AG20443 (cell line): ENCODE measurements at regions not wholly inside any gene's neighbourhood (a gene's known extent, or its start where the extent isn't known, plus 50 kb on each side); places are given as distances from the start of the nearest gene placed in this dataset.
"Not testable (repeated sequence)": the region's sequence is repeated elsewhere in the genome, so short reads cannot be mapped to it uniquely, and the experiment has no call there.

Experiments used
- DNase-seq: peaks from one replicate; pipeline ENCODE4 v3.0.0; 2012; ENCODE audit warnings: low spot score, mixed read lengths

DNA sequence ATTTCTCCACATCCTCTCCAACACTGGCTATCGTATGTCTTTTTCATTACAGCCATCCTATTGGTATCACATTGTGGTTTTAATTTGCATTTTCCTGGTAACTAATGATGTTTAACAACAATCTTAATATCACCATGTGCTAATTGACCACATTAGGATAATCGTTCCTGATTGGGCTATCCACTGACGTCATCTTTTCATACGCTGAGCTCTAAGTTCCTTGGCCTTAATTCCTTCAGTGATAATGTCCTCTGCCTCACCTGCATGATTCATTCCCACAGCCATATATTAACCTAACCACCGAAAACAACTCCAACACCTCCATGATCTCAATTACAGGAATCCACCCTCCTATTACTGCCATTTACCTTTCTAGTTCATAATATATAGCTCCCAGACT is 547.9 kb upstream of the BRINP1 start:
- no peak for DNase-seq

DNA sequence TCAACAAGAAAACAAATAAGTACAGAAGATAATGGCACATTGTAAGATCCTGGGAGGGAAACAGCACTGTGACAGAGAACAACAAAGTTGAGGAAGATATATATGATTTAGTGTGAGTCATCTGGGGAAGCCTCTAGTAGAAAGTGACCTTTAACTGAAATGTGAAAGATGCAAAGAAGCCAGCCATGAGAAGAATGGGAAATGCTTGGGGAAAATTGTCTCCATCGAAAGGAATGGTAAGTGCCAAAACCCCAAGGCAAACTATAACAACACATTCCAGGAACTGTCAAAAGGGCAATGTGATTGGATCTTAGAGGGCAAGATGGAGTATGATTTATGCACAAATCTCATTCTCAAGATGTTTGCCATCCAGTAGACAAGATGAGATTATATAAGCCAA is 537.8 kb upstream of the BRINP1 start:
- DNase-seq, result no peak

DNA sequence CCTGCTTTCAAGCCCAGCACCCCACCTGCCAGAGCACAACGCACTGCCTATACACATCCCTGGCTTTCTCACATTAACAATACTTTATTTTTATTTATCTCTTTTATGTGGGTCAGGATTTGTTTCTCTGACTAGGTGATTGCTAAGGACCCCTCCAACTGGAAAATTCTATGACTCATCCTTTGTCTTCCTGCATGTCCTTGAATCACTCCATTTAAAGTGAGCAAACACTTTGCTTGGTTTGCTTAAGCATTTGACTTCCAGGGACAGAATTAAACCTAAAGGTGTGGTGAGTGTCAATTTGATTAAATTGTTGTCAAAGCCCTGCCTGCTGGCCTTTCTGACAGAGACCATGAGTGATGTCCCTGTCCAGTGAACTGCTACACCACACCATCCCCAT is 536.5 kb upstream of the BRINP1 start:
- no peak for DNase-seq

DNA sequence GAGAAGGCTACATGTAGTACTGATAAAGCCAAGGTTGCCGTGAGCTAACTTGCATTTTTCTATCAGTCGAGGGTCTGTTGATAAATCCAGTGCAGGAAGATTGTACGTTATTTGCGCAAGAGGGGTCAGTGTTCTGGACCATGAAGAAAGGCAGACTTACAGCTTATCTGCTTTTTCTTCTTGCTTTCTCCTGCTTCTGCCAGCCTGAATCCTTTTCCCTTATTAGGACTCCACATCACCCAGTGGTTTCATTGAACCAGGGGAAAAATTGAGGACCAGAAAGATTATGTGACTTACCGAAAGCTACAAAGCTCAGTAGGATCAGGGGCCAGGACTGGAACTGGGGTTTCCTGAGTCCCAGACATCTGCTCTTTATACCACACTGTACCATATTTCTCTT is 534.6 kb upstream of the BRINP1 start:
- DNase-seq, result no peak

DNA sequence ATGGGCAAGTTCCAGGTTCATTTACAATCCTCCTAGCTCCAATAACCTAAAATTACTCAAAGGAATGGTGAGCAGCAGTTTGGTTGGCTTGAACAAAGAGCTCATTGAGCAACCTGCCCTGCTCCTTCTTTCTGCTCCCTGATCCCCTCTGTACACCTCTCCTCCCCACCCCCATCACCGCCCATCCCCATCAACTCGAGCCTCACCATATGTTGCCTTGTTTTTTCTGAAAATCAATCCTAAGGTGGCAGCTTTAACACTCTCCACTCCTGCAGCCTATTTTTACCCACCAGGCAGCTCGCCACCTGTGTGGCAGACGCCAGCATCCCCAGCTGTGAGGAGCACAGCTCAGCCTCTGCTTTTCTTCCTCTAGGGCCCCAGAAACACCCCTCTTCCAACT is 533.4 kb upstream of the BRINP1 start:
- no peak for DNase-seq

DNA sequence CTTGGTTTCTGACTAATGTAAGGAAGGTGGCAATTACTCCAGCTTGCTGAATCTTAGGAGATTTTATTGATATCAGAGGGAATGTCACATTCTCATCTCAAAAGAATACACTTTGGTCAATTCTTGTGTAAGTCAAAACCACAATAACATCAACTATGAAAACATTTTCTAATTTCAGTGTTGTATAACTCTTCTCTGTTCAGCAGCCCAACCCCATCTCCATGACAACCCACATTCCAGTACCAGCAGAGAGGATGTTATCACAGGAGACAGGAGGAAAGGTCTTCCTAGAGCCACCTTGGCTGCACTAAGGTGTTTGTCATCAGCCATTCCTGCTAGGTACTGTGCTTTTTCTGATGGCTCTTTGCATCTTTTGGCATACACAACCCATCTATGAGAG is 529.1 kb upstream of the BRINP1 start:
- DNase-seq, result peak; percentile 70

DNA sequence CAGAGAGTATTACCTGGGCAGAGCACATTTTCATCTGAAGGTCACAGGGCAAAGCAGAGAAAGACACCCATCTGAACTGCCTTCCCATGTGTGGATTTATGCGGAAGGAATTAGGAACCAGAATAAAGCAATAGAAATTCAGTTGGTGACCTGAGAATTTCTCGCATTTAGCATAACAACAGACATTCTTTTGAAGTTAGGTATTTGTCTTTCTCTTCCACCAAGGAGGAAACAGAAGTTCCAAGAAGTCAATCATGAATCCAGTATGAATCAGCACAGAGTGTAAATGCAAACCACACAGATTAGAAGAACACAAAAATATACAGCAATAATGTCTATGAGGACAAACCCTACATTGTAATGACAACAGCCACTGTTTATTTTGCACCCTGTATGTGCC is 515.2 kb upstream of the BRINP1 start:
- peak; percentile 16 for DNase-seq

DNA sequence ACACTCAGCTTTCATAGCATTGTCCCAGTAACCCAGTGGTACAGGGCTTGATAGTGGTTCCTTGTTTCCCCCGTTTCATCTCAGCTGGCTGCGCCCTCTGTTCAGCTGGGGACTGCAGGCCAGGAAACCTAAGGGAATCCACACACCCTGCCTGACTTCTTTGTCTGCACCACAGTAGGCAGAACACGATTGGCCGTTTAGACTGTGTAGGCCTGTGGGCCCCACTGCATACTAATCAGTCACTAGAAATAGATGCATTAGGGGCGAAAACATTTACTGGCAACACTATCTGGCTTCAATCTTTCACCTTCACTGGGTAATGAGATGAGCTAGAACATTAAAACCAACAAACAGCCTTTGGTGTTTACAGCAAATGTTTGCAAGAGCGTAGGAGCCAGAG is 512.7 kb upstream of the BRINP1 start:
- DNase-seq, result no peak

DNA sequence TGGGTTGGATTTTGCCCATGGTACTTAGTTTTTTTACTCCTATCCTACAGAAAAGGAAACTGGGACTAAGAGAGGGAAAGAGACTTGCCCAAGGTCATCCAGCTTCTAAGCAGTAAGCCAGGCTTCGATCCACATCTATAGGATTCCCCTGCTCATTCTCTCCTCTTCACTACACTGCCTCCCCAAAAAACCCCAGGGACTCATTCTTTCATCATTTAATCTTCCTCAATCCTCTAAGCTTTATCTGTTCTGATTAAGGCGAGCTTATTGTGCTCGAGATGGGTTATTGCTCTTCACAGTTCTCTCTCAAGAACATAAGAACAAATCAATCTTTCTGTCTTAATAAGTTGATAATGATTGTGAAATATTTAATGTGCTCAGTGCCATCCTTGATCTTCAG is 511.1 kb upstream of the BRINP1 start:
- DNase-seq, result no peak

DNA sequence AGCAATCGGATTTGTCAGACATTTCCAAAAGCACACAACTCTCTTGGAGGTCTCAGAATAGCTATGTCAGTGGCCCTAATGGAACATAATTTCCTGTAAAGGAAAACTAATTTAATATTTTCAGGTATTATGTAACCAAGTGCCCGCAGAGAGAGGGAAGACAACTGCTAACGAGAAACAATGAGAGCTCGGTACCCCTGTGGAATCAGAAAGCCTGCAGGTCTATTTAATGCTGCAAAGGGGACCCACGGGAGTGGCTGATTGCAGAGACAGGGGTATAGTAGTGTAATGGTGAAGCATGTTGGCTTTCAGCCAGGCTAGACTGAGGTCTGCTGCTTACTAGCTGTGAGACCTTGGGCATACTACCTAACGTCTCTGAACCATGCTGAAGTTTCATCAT is 508.1 kb upstream of the BRINP1 start:
- DNase-seq, result no peak

DNA sequence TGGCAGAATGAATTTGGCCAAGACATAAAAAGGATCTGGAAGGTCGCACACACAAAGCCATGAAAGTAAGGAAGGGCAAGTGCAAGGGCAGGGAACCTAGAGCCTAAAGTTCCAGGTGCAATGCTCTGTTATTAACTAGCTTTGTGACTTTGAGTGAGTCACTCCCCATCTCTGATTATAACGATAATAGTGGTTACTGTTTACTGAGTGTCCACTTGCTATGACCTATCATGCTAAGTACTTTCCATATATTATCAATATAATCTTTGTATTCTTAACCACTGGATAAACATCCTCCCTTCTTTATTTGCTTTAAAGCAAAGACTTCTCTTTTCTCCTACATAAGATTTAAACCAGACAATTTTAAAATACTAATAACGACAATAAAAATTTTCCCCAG is 504.6 kb upstream of the BRINP1 start:
- no peak for DNase-seq

DNA sequence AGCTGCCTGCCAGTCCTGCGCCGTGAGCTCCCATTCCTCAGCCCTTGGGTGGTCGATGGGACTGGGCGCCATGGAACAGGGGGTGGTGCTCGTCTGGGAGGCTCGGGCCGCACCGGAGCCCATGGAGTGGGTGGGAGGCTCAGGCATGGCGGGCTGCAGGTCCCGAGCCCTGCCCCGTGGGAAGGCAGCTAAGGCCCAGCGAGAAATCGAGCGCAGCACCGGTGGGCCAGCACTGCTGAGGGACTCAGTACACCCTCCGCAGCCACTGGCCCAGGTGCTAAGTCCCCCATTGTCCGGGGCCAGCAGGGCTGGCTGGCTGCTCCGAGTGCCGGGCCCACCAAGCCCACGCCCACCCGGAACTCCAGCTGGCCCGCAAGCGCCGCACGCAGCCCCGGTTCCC is 501.0 kb upstream of the BRINP1 start:
- DNase-seq, result not testable (repeated sequence)

DNA sequence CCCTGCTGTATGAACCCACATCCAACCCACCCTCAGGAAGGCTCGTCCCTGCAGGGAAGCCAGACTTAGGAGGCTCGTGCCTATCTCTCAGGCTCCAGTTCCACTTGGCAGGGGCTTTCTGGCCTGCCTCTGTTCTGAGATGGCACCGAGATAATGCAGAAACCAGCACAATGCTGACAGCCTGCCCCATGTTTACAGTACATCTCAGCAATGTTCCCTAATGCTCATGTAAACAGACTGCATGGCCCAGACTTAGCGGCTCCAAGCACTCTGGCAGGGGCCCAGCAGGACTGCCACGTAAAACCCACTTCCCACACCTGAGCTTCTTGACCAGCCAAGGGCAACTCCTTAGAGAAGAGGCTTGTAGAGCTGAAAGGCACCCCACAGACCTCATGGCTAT is 499.5 kb upstream of the BRINP1 start:
- DNase-seq, result no peak

DNA sequence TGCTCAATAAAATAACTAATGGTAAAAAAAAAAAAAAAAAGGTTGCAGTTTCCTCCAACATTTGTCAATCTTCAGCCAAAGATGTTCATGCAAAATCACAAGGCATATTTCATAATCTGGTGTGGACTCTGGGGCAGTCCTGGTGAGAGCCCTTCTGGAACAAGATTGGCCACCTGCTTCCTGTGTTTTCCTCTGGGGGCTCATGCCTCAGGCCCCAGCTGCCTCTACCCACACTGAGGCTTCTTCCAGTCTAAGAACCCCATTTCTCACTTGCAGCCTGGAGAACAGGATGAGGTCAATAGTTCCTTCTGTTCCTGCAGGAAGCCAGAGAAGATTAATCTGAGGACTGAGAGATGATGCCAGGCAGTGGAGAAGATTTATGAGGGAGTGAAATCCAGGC is 492.6 kb upstream of the BRINP1 start:
- no peak for DNase-seq

DNA sequence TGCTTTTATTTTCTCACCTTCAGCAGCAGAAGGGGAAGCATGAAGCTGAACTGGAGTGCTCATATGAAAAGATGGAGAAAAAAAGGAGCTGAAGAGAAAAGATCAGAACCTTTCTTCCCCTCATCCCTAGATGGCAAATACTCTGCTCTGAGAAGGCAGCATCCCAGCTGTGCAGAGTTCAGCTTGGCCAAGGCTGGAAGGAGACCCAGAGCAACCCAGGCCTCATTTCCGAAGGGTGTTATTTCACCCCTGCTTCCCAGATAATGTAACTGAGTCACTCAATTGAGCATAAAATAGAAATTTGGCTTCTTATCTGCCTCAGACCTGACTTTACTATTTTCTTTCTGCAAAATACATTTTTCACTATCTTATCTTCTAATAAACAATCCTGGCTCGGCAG is 489.9 kb upstream of the BRINP1 start:
- DNase-seq, result no peak

DNA sequence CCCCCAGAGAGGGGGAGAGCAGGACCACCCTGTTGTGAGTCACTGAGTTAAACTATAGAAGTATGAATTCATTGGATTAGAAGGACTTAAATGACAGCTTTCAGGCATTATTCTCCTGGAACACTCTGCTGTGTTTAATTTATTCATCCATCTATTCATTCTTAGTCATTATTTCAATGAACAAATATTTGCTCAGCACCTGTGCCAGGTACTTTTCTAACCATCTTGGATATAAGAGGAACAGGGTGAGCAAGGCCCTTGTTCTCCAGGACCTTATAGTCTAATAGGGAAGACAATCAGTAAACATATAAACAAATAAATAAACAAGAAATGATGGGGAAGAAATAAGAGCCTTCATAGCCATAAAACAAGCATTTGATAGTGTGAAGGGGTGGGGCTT is 483.9 kb upstream of the BRINP1 start:
- no peak for DNase-seq

DNA sequence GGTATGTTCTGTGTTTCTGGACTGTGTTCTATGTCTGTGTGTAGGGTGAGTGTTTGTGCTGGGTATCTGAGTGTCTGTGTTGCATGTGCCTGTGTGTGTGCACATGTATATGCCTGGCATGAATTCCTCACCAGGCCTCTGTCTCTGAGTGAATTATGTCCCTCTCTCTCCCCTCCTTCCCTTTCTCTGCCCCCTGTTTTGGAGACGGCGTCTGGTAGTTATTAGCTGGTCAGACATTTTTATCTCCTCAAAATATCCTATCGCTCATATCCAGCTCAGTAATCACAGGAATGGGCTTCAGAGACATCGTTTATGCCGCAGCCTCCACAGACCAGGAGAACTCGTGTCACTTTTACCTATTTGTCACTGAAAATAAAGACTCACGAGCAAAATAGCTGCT is 483.2 kb upstream of the BRINP1 start:
- DNase-seq, result no peak

DNA sequence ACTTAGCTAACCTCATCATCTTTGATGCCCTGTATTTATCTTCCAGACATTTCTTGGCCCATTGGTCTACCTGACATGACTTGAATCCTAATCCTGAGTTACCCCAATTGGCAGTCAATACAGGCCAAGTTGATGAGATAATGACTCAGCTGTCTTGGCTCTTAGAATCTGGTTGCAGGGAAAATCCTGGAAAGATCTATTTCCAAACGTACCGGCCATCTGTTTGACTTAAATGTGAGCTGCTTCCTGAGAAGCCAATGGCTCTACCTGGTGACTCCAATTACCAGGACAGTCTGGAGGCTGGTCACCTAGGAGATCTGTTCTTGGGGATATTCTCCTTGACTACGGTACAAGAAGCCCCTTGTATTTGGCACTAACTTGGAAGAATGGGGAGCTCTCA is 475.2 kb upstream of the BRINP1 start:
- no peak for DNase-seq

DNA sequence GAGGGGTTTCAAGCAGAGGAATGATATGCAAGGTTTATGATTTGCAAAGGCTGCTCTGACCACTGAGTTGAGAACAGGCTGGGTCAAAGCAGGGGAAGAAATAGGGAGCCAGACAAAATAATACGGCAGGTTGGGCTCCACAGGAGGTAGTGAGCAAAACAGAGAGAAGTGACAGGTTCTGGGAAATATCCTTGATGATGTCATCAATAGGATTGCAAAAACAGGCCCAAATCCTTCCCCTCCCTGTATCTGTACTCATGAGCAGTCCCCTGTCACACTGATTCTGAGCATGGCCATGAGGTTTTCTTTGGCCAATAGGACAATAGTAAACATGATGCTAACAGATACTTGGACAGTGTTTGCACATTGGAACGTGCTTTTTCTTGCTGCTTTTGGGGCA is 471.8 kb upstream of the BRINP1 start:
- no peak for DNase-seq

DNA sequence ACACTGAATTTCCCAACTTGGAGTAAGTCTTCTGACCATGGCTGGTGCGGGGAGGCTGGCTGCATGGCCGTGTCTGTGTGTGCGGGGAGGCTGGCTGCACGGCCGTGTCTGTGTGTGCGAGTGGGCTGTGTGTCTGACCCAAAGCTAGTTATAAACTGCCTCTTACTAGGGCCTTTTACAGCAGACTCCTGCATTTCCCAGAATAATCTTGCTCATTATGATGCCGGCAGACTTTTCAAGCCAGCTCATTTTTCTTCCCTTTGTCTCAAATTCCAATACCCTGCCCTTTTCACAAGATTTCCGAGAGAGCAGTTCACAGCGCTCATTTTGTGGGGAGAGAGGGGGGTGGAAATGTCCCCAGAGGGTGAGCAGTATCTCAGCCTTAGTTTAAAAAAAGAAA is 470.7 kb upstream of the BRINP1 start:
- DNase-seq, result peak; percentile 21

DNA sequence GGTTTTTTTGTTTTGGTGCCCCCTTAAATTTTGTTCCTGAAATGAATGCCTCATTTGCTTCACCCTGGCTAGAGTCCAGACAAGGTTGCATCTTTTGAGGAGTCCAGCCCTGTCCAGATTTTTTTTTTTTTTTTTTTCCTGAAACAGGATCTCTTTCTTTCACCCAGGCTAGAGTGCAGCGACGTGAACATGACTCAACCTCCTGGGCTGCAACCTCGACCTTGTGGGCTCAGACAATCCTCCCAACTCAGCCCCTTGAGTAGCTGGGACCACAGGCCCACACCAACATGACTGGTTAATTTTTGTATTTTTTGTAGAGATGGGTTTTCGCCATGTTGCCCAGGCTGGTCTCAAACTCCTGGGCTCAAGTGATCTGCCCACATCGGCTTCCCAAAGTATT is 469.0 kb upstream of the BRINP1 start:
- no peak for DNase-seq

DNA sequence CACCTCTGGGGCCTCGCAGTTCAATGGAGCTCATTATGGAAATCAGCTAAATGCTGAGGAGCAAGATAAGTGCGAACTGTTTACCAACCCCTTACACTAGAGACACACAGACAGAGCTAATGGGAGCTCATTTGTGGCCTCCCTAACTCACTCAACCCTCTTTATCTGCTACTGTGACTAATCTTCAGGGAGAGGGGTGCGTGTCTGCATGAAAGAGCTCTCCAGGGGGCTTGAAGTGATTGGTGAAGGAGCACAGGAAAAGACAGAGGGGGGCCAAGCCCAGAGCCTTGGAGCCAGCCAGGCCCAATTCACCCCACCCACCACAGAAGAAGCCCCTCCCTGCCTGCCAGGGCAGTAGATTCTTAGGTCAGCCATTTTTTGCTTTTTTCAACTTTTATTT is 466.8 kb upstream of the BRINP1 start:
- DNase-seq, result no peak

DNA sequence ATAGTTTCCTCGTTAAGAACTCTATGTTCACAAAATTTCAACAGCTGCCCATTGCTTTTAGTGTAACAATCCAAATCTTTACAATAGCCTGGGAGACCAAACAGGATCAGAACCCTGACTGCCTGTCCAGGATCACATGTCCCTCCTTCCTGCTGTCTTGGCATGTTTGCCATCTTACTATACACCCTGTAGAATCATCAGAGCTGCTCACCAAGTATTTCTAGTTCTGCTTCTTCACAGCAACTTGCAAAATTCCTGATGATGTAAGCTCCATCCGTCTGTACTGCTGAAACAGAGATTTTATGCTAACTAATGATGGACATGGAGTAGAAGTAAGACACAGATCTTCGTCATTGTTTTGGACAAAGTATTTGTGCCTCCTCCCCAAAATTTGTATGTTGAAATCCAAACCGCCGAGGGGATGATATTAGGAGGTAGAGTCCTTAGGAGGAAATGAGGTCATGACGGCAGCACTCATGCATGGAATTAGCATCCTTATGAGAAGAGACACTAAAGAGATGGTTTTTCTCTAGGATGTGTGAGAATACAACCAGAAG is 464.9 kb upstream of the BRINP1 start:
- DNase-seq, result no peak

DNA sequence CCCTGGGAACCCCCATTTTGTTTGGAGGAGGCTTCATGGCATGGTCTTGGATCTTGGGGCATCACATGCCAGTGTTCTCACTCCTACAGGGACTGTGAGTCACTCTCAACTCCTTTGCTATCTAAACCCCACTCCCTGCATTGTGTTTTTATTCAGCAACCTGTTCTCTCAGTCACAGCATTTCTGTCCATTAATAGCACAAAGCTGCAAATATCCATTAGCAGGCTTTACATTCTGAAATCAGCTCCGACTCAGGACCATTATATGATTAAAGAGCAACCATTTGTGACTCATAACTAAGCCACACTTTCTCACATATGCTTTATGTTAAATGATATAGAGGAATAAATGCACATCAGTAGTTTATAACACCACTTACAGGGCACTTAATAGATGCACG is 462.1 kb upstream of the BRINP1 start:
- DNase-seq, result no peak

DNA sequence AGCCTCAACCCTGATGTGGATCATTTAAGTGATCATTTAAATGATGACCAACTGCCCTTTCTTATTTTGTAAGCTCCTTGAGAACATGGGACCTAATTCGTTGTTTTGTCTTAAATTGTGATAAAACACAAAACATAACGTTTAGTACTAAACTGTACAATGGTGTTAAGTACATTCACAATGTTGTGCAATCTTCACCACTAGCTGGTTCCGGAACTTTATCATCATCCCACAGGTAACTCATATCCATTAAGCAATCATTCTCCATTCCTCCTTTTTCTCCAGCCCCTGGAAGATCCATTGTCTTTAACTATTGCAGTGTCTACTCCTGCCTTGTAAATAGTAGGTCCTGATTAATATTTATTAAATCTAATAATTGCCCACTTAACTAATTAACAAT is 460.5 kb upstream of the BRINP1 start:
- DNase-seq, result no peak
